ENCODE measurements at regions not wholly inside any gene's neighbourhood (a gene's known extent, or its start where the extent isn't known, plus 50 kb on each side); places are given as distances from the start of the nearest gene placed in this dataset.

GRCh38 chr4:64846417-64846816 lies 437.2 kb upstream of the TECRL start:
- TF ChIP-seq CTCF (IDR thresholded peaks at IDR 0.05; ENCODE audit: low read depth, low read length) = no peak
- no peak for DNase-seq (ENCODE audit: extremely low read depth, low read depth)

- no peak for TF ChIP-seq CTCF (IDR thresholded peaks at IDR 0.05; ENCODE audit: low read depth, low read length)
These were observed 420.5 kb upstream of the TECRL start for GRCh38 chr4:64829749-64830148.

GRCh38 chr4:64824591-64824990 lies 415.3 kb upstream of the TECRL start:
- no peak for DNase-seq (ENCODE audit: extremely low read depth, low read depth)
- no peak for TF ChIP-seq CTCF (IDR thresholded peaks at IDR 0.05; ENCODE audit: low read depth, low read length)

More at GRCh38 chr4:64829749-64830148, 420.5 kb upstream of the TECRL start:
- no peak for DNase-seq (ENCODE audit: extremely low read depth, low read depth)

GRCh38 chr4:64822405-64822804 lies 413.2 kb upstream of the TECRL start:
- no peak for TF ChIP-seq CTCF (IDR thresholded peaks at IDR 0.05; ENCODE audit: low read depth, low read length)
- DNase-seq (ENCODE audit: extremely low read depth, low read depth) = no peak

- no peak for DNase-seq (ENCODE audit: extremely low read depth, low read depth)
- no peak for TF ChIP-seq CTCF (IDR thresholded peaks at IDR 0.05; ENCODE audit: low read depth, low read length)
These were observed 412.1 kb upstream of the TECRL start for GRCh38 chr4:64821219-64821976.

- no peak for TF ChIP-seq CTCF (IDR thresholded peaks at IDR 0.05; ENCODE audit: low read depth, low read length)
- DNase-seq (ENCODE audit: extremely low read depth, low read depth) = no peak
These were observed 405.4 kb upstream of the TECRL start for GRCh38 chr4:64814616-64815015.

GRCh38 chr4:64807821-64808220 lies 398.6 kb upstream of the TECRL start:
- no peak for TF ChIP-seq CTCF (IDR thresholded peaks at IDR 0.05; ENCODE audit: low read depth, low read length)

More at GRCh38 chr4:64807821-64808220, 398.6 kb upstream of the TECRL start:
- DNase-seq (ENCODE audit: extremely low read depth, low read depth) = no peak
